ENCODE measurements at regions not wholly inside any gene's neighbourhood (a gene's known extent, or its start where the extent isn't known, plus 50 kb on each side); places are given as distances from the start of the nearest gene placed in this dataset.

GRCh38 chr13:109652531-109652930 lies 133.9 kb downstream of the IRS2 start:
- no peak overlapping the region for H3K4me3 ChIP-seq
- H3K4me2 ChIP-seq (ENCODE audit: unreplicated experiment), result no peak overlapping the region
- no peaks in the 10 kb centered on the region for H3K36me3 ChIP-seq (ENCODE audit: low read depth)
- H3K27ac ChIP-seq, result no peak overlapping the region
- H3K79me2 ChIP-seq (ENCODE audit: insufficient read depth), result no peaks in the 10 kb centered on the region
- no peaks in the 10 kb centered on the region for H4K20me1 ChIP-seq (ENCODE audit: insufficient read depth)
- H3K9ac ChIP-seq, result no peak overlapping the region
- H3K9me3 ChIP-seq (ENCODE audit: low read depth), result no peaks in the 10 kb centered on the region
- no peak for TF ChIP-seq EZH2 (IDR thresholded peaks at IDR 0.05; ENCODE audit: insufficient read depth, poor library complexity, severe bottlenecking)
- no peak for TF ChIP-seq EZH2phosphoT487 (IDR thresholded peaks at IDR 0.05; ENCODE audit: insufficient read depth, low read depth)
- DNase-seq, result no peak
- no peaks in the 10 kb centered on the region for H3K9me2 ChIP-seq (ENCODE audit: insufficient read depth)
- WGBS, 2 experiments (ENCODE audit: low coverage in 1 of 2, low lambda C conversion rate in 2 of 2, missing lambda C conversion rate in 2 of 2), result 30 to 35% methylated on average over 3 of the region's 3 CpGs
- H3F3A ChIP-seq (ENCODE audit: insufficient read depth), result no peaks in the 10 kb centered on the region
- H3K27me3 ChIP-seq (replicated peaks; ENCODE audit: insufficient read depth), result peaks cover 49% of the 10 kb centered on the region
- in situ Hi-C loops (cut with MboI), result no loop called here
- no peak overlapping the region for H2AFZ ChIP-seq
- 0 out of 2 replicates have a peak, but pooled peaks cover under 1% of the 10 kb centered on the region for H3K4me1 ChIP-seq (ENCODE audit: insufficient read depth)

GRCh38 chr13:109651854-109652253 lies 134.5 kb downstream of the IRS2 start:
- H3K27me3 ChIP-seq (replicated peaks; ENCODE audit: insufficient read depth), result peaks cover 43% of the 10 kb centered on the region
- DNase-seq, result no peak
- no peaks in the 10 kb centered on the region for H3K36me3 ChIP-seq (ENCODE audit: low read depth)
- H4K20me1 ChIP-seq (ENCODE audit: insufficient read depth), result no peaks in the 10 kb centered on the region
- H3K9me2 ChIP-seq (ENCODE audit: insufficient read depth), result no peaks in the 10 kb centered on the region
- H3K9ac ChIP-seq, result no peak overlapping the region
- in situ Hi-C loops (cut with MboI), result no loop called here
- no peak overlapping the region for H3K4me3 ChIP-seq
- H3K4me1 ChIP-seq (ENCODE audit: insufficient read depth), result peaks cover 6% of the 10 kb centered on the region; the same call in 1 of the 2 replicates
- no peaks in the 10 kb centered on the region for H3K79me2 ChIP-seq (ENCODE audit: insufficient read depth)
- no peaks in the 10 kb centered on the region for H3K9me3 ChIP-seq (ENCODE audit: low read depth)
- no peak overlapping the region for H2AFZ ChIP-seq
- H3K27ac ChIP-seq, result no peak overlapping the region
- 6 to 7% methylated on average over 6 of the region's 6 CpGs for WGBS, 2 experiments (ENCODE audit: low coverage in 1 of 2, low lambda C conversion rate in 2 of 2, missing lambda C conversion rate in 2 of 2)
- TF ChIP-seq EZH2 (IDR thresholded peaks at IDR 0.05; ENCODE audit: insufficient read depth, poor library complexity, severe bottlenecking) (no peak), EZH2phosphoT487 (IDR thresholded peaks at IDR 0.05; ENCODE audit: insufficient read depth, low read depth) (no peak)
- H3K4me2 ChIP-seq (ENCODE audit: unreplicated experiment), result no peak overlapping the region
- H3F3A ChIP-seq (ENCODE audit: insufficient read depth), result no peaks in the 10 kb centered on the region

DNA sequence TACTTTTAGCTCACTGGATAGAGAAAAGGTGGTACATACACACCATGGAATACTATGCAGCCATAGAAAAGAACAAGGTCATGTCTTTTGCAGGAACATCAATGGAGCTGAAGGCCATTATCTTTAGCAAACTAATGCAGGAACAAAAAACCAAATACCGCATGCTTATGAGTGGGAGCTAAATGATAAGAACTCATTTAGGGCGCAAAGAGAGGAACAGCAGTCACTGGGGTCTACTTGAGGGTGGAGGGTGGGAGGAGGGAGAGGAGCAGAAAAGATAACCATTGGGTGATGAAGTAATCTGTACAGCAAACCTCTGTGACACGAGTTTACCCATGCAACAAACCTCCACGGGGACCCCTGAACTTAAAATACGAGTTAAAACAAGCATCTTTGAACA lies 135.1 kb downstream of the IRS2 start:
- Histone ChIP-seq H3K27ac (no peak overlapping the region), H3K79me2 (ENCODE audit: insufficient read depth) (no peaks in the 10 kb centered on the region), H3K36me3 (ENCODE audit: low read depth) (no peaks in the 10 kb centered on the region)

DNA sequence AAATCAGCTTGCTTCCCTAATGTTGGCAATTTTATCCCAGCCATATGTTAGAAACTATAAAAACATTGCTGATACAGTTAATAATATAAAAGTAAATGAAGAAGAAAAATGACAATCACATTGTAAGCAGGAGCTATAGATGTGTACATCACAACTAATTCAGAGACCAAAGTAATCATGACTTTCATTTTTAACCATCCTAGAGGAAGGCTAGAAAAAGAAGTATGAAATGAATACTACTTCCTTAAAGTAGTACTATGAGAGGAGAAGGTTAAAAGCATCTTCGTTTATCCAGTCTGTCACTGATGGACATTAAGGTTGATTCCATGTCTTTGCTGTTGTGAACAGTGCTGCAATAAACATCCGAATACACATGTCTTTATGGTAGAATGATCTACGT lies 135.5 kb downstream of the IRS2 start:
- peaks cover 33% of the 10 kb centered on the region for H3K27me3 ChIP-seq (replicated peaks; ENCODE audit: insufficient read depth)
- H3K4me1 ChIP-seq (ENCODE audit: insufficient read depth), result peaks cover 6% of the 10 kb centered on the region; the same call in 1 of the 2 replicates
- 27 to 28% methylated on average over 3 of the region's 3 CpGs for WGBS, 2 experiments (ENCODE audit: low coverage in 1 of 2, low lambda C conversion rate in 2 of 2, missing lambda C conversion rate in 2 of 2)
- H2AFZ ChIP-seq, result no peak overlapping the region
- no peak overlapping the region for H3K4me3 ChIP-seq
- H3K4me2 ChIP-seq (ENCODE audit: unreplicated experiment), result no peak overlapping the region
- no peaks in the 10 kb centered on the region for H3K9me3 ChIP-seq (ENCODE audit: low read depth)
- H3K79me2 ChIP-seq (ENCODE audit: insufficient read depth), result no peaks in the 10 kb centered on the region
- no peak for DNase-seq
- in situ Hi-C loops (cut with MboI), result no loop called here
- H3K9me2 ChIP-seq (ENCODE audit: insufficient read depth), result no peaks in the 10 kb centered on the region
- no peak for TF ChIP-seq EZH2phosphoT487 (IDR thresholded peaks at IDR 0.05; ENCODE audit: insufficient read depth, low read depth)
- TF ChIP-seq EZH2 (IDR thresholded peaks at IDR 0.05; ENCODE audit: insufficient read depth, poor library complexity, severe bottlenecking), result no peak
- no peak overlapping the region for H3K27ac ChIP-seq
- H4K20me1 ChIP-seq (ENCODE audit: insufficient read depth), result no peaks in the 10 kb centered on the region
- H3F3A ChIP-seq (ENCODE audit: insufficient read depth), result no peaks in the 10 kb centered on the region
- no peaks in the 10 kb centered on the region for H3K36me3 ChIP-seq (ENCODE audit: low read depth)
- no peak overlapping the region for H3K9ac ChIP-seq

More for the DNA sequence above, 135.1 kb downstream of the IRS2 start:
- H2AFZ ChIP-seq, result no peak overlapping the region
- H4K20me1 ChIP-seq (ENCODE audit: insufficient read depth), result no peaks in the 10 kb centered on the region
- H3K4me2 ChIP-seq (ENCODE audit: unreplicated experiment), result no peak overlapping the region
- no peak overlapping the region for H3K4me3 ChIP-seq
- no peaks in the 10 kb centered on the region for H3K9me3 ChIP-seq (ENCODE audit: low read depth)
- H3F3A ChIP-seq (ENCODE audit: insufficient read depth), result no peaks in the 10 kb centered on the region
- WGBS, 2 experiments (ENCODE audit: low coverage in 1 of 2, low lambda C conversion rate in 2 of 2, missing lambda C conversion rate in 2 of 2), result 39 to 61% methylated on average over 5 of the region's 5 CpGs
- in situ Hi-C loops (cut with MboI), result no loop called here
- no peak for TF ChIP-seq EZH2phosphoT487 (IDR thresholded peaks at IDR 0.05; ENCODE audit: insufficient read depth, low read depth)
- no peak for TF ChIP-seq EZH2 (IDR thresholded peaks at IDR 0.05; ENCODE audit: insufficient read depth, poor library complexity, severe bottlenecking)
- no peak overlapping the region for H3K9ac ChIP-seq
- peaks cover 6% of the 10 kb centered on the region; the same call in 1 of the 2 replicates for H3K4me1 ChIP-seq (ENCODE audit: insufficient read depth)
- no peaks in the 10 kb centered on the region for H3K9me2 ChIP-seq (ENCODE audit: insufficient read depth)
- no peak for DNase-seq
- H3K27me3 ChIP-seq (replicated peaks; ENCODE audit: insufficient read depth), result peaks cover 37% of the 10 kb centered on the region

GRCh38 chr13:109649713-109650112 lies 136.7 kb downstream of the IRS2 start:
- in situ Hi-C loops (cut with MboI), result no loop called here
- WGBS, 2 experiments (ENCODE audit: low coverage in 1 of 2, low lambda C conversion rate in 2 of 2, missing lambda C conversion rate in 2 of 2), result 37 to 43% methylated on average over 3 of the region's 3 CpGs
- no peak overlapping the region for H2AFZ ChIP-seq
- peaks cover 6% of the 10 kb centered on the region; the same call in 1 of the 2 replicates for H3K4me1 ChIP-seq (ENCODE audit: insufficient read depth)
- peaks cover 25% of the 10 kb centered on the region for H3K27me3 ChIP-seq (replicated peaks; ENCODE audit: insufficient read depth)
- no peak for TF ChIP-seq EZH2 (IDR thresholded peaks at IDR 0.05; ENCODE audit: insufficient read depth, poor library complexity, severe bottlenecking)
- no peak for TF ChIP-seq EZH2phosphoT487 (IDR thresholded peaks at IDR 0.05; ENCODE audit: insufficient read depth, low read depth)
- no peak overlapping the region for H3K4me3 ChIP-seq
- no peak overlapping the region for H3K4me2 ChIP-seq (ENCODE audit: unreplicated experiment)
- H3K9ac ChIP-seq, result no peak overlapping the region
- no peak for DNase-seq
- H3K9me3 ChIP-seq (ENCODE audit: low read depth), result no peaks in the 10 kb centered on the region
- no peaks in the 10 kb centered on the region for H4K20me1 ChIP-seq (ENCODE audit: insufficient read depth)
- no peak overlapping the region for H3K27ac ChIP-seq
- no peaks in the 10 kb centered on the region for H3K36me3 ChIP-seq (ENCODE audit: low read depth)
- no peaks in the 10 kb centered on the region for H3F3A ChIP-seq (ENCODE audit: insufficient read depth)
- H3K9me2 ChIP-seq (ENCODE audit: insufficient read depth), result no peaks in the 10 kb centered on the region
- H3K79me2 ChIP-seq (ENCODE audit: insufficient read depth), result no peaks in the 10 kb centered on the region
